B cell (primary cell): ENCODE measurements at regions not wholly inside any gene's neighbourhood (a gene's known extent, or its start where the extent isn't known, plus 50 kb on each side); places are given as distances from the start of the nearest gene placed in this dataset.

ENCODE experiments used
- ATAC-seq: fragments of 200-7000 bp; cut with Tn5 transposase; one replicate; pipeline ENCODE4 v1.10.0; 2021; ENCODE audit warnings: low read depth, mild to moderate bottlenecking, moderate number of reproducible peaks, moderate library complexity
- CTCF ChIA-PET: fragments of 350-600 bp; sonication (Branson Sonifier 250); formaldehyde crosslinking; loops from one replicate; lab custom pipeline; 2021; ENCODE audit warnings: antibody characterized with exemption, inconsistent platforms; lab: Charles Lee
- POLR2A ChIA-PET: fragments of 350-600 bp; sonication (Branson Sonifier 250); formaldehyde crosslinking; loops from one replicate; lab custom pipeline; 2021; ENCODE audit warnings: antibody characterized with exemption; lab: Charles Lee
- DNase-seq: peaks from one replicate; pipeline ENCODE4 v3.0.0; 2013
- H2AFZ ChIP-seq: 2 replicates; pipeline ENCODE4 v1.6.1; 2012; ENCODE audit warnings: mild to moderate bottlenecking, low read depth, low read length; ENCODE audit not compliant: insufficient read depth, poor library complexity, severe bottlenecking
- H3K27ac ChIP-seq, 2 donors: 1 replicate in 1 of 2; 2 replicates in 1 of 2; pipeline ENCODE4 v1.5.1; 2012 to 2013; ENCODE audit warnings: low read length in 2 of 2, mild to moderate bottlenecking in 2 of 2, moderate library complexity in 1 of 2
- H3K27me3 ChIP-seq, 4 experiments: fragments of 200-600 bp in 1 of 4; sonication (generic) in 1 of 4; replicated peaks in 1 of 4; 1 replicate in 2 of 4; 2 replicates in 2 of 4; pipeline versions ENCODE4 v1.6.1 to v1.7.0; 2013 to 2016; ENCODE audit warnings: low read length in 3 of 4, mild to moderate bottlenecking in 2 of 4, mixed read lengths in 1 of 4, moderate library complexity in 1 of 4; ENCODE audit not compliant: insufficient read depth in 4 of 4, control insufficient read depth in 3 of 4; ENCODE audit errors: control extremely low read depth in 1 of 4
- H3K36me3 ChIP-seq, 2 experiments: replicated peaks in 1 of 2; 1 replicate in 1 of 2; 2 replicates in 1 of 2; pipeline versions ENCODE4 v1.6.1 to v1.7.1; 2013; ENCODE audit warnings: low read length in 1 of 2; ENCODE audit not compliant: insufficient read depth in 2 of 2, control insufficient read depth in 1 of 2; ENCODE audit errors: control extremely low read depth in 1 of 2, extremely low read depth in 1 of 2
- H3K4me1 ChIP-seq, 2 donors: fragments of 200-600 bp in 1 of 2; sonication (generic) in 1 of 2; 1 replicate in 1 of 2; 2 replicates in 1 of 2; pipeline versions ENCODE4 v1.5.1 to v1.6.1; 2013 to 2017; ENCODE audit warnings: low read length in 2 of 2; ENCODE audit not compliant: control insufficient read depth in 2 of 2, insufficient read depth in 2 of 2
- H3K4me2 ChIP-seq: replicated peaks from 2 replicates; pipeline ENCODE3; 2012; ENCODE audit warnings: mild to moderate bottlenecking, low read depth, low read length; ENCODE audit not compliant: poor library complexity, severe bottlenecking
- H3K4me3 ChIP-seq, 5 experiments: fragments of 200-600 bp in 1 of 5; sonication (generic) in 1 of 5; 1 replicate in 3 of 5; 2 replicates in 2 of 5; pipeline versions ENCODE4 v1.5.1 to v1.7.0; 2011 to 2016; ENCODE audit warnings: low read length in 4 of 5, mild to moderate bottlenecking in 4 of 5, low read depth in 2 of 5, control low read depth in 1 of 5, moderate library complexity in 1 of 5; ENCODE audit not compliant: insufficient read depth in 1 of 5; ENCODE audit errors: control extremely low read depth in 1 of 5, extremely low read depth in 1 of 5
- H3K79me2 ChIP-seq: fragments of 200-600 bp; sonication (generic); one replicate; pipeline ENCODE4 v1.6.0; 2016; ENCODE audit warnings: low read length; ENCODE audit not compliant: control insufficient read depth, insufficient read depth
- H3K9ac ChIP-seq: fragments of 200-600 bp; sonication (generic); 2 replicates; pipeline ENCODE4 v1.6.1; 2017; ENCODE audit warnings: mild to moderate bottlenecking, low read length, moderate library complexity
- H3K9me3 ChIP-seq, 3 donors: one replicate each; pipeline versions ENCODE4 v1.6.1 to v1.7.1; 2013; ENCODE audit warnings: low read length in 2 of 3; ENCODE audit not compliant: control insufficient read depth in 2 of 3, insufficient read depth in 1 of 3; ENCODE audit errors: control extremely low read depth in 1 of 3
- H4K20me1 ChIP-seq: 2 replicates; pipeline ENCODE4 v1.6.0; 2012; ENCODE audit warnings: mild to moderate bottlenecking, low read length; ENCODE audit not compliant: insufficient read depth, control insufficient read depth, poor library complexity, severe bottlenecking
- H3K27ac Mint-ChIP-seq: one replicate; pipeline ENCODE4 v1.8.0; 2021; ENCODE audit warnings: mixed read lengths
- H3K27me3 Mint-ChIP-seq: one replicate; pipeline ENCODE4 v1.8.0; 2021; ENCODE audit warnings: mixed read lengths
- H3K4me1 Mint-ChIP-seq: one replicate; pipeline ENCODE4 v1.8.0; 2021; ENCODE audit warnings: mixed read lengths
- H3K4me3 Mint-ChIP-seq: one replicate; pipeline ENCODE4 v1.8.0; 2021; ENCODE audit warnings: mixed read lengths
- H3K9me3 Mint-ChIP-seq: one replicate; pipeline ENCODE4 v1.8.0; 2022; ENCODE audit warnings: mixed read lengths; ENCODE audit not compliant: insufficient read depth
- EZH2 ChIP-seq: IDR thresholded peaks from 2 replicates; pipeline ENCODE4 v1.6.1; 2012; ENCODE audit warnings: borderline replicate concordance, low read depth, mild to moderate bottlenecking, moderate library complexity, low read length; ENCODE audit not compliant: insufficient read depth, poor library complexity, severe bottlenecking
- WGBS: methylation state at CpG from one replicate; pipeline ENCODE4 v1.1.5; 2013; ENCODE audit warnings: missing lambda C conversion rate; ENCODE audit not compliant: insufficient coverage; 5-methylcytosine and 5-hydroxymethylcytosine counted together
- intact Hi-C: fragments of 100-400 bp; cut with micrococcal nuclease; formaldehyde crosslinking; loops from one replicate; pipeline ENCODE4 v1.10.0; 2022
- TF ChIP-seq, protein P1 (sequence below): fragments of 200-600 bp; IDR thresholded peaks from one replicate; pipeline ENCODE4 v1.8.0; 2022; ENCODE audit warnings: antibody characterized with exemption, mild to moderate bottlenecking

DNA sequence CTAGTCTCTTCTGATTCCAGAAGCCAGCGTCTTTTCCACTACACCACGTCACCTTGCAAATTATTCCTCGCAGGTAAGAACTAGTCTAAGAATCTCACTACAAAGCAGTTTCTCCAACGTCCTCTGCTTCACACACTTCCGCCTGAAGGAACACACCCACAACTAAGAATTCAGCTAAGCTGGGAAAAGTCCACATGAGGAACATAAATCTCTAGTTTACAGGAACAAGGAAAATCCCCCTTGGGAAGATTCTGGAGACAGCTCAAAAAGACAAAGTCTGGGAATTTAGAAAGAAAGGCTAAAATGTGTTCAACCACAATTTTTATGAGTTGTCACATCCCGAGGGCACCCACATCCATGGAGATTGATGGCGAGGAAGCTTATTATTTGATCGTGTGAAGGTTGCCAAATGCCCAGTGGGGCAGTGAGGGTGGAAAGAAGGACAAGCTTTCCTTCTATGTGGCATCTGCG, 780.2 kb upstream of the TBX3 start:
- CTCF ChIA-PET = no interaction called here
- no peaks in the 10 kb centered on the region for H3K27me3 ChIP-seq
- H3K36me3 ChIP-seq = no peaks in the 10 kb centered on the region
- H3K9ac ChIP-seq = no peak overlapping the region
- H4K20me1 ChIP-seq = no peaks in the 10 kb centered on the region
- WGBS = 72% methylated on average over 8 of the region's 9 CpGs
- H3K4me2 ChIP-seq = no peak overlapping the region
- H3K27ac ChIP-seq = no peak overlapping the region
- POLR2A ChIA-PET = no interaction called here
- peaks cover 0 to 3% (median 0%) of the 10 kb centered on the region in 3 donors for H3K9me3 ChIP-seq
- ATAC-seq (no peak), DNase-seq (no peak)
- peaks cover 2% of the 10 kb centered on the region for H3K9me3 Mint-ChIP-seq
- TF ChIP-seq, protein P1, sequence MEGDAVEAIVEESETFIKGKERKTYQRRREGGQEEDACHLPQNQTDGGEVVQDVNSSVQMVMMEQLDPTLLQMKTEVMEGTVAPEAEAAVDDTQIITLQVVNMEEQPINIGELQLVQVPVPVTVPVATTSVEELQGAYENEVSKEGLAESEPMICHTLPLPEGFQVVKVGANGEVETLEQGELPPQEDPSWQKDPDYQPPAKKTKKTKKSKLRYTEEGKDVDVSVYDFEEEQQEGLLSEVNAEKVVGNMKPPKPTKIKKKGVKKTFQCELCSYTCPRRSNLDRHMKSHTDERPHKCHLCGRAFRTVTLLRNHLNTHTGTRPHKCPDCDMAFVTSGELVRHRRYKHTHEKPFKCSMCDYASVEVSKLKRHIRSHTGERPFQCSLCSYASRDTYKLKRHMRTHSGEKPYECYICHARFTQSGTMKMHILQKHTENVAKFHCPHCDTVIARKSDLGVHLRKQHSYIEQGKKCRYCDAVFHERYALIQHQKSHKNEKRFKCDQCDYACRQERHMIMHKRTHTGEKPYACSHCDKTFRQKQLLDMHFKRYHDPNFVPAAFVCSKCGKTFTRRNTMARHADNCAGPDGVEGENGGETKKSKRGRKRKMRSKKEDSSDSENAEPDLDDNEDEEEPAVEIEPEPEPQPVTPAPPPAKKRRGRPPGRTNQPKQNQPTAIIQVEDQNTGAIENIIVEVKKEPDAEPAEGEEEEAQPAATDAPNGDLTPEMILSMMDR = no peak
- no peak for TF ChIP-seq EZH2
- no peaks in the 10 kb centered on the region for H3K4me1 Mint-ChIP-seq
- intact Hi-C loops = no loop called here
- no peak overlapping the region for H3K4me3 Mint-ChIP-seq
- H3K4me1 ChIP-seq = no peaks in the 10 kb centered on the region
- H3K27ac Mint-ChIP-seq = no peak overlapping the region
- H3K4me3 ChIP-seq = no peak overlapping the region
- peaks cover 10% of the 10 kb centered on the region for H3K27me3 Mint-ChIP-seq
- H3K79me2 ChIP-seq = no peaks in the 10 kb centered on the region
- H2AFZ ChIP-seq = no peak overlapping the region

DNA sequence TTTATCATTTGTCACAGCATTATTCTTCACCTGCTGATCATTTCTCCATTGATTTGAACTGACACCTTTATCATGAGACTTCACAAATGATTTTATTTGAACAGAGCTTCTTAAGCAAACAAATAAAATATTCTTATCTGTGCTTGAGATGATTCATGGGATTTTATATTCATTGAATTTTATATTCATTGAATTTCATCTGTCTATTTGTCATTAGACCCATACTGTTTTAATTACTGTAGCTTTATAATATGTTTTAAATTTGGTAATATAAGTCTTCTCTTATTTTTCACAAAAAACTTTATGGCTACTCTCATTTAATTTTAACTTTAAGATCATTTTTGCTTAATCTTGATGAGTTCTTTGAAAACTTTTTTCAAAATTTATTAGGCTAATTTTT, 777.4 kb upstream of the TBX3 start:
- intact Hi-C loops = no loop called here
- Histone ChIP-seq H3K4me3 (no peak overlapping the region), H2AFZ (no peak overlapping the region), H3K4me2 (no peak overlapping the region), H3K27me3 (no peaks in the 10 kb centered on the region), H3K9me3 (peaks cover 0 to 4% (median 0%) of the 10 kb centered on the region in 3 donors), H3K9ac (no peak overlapping the region), H3K4me1 (no peaks in the 10 kb centered on the region), H3K36me3 (no peaks in the 10 kb centered on the region), H4K20me1 (no peaks in the 10 kb centered on the region), H3K79me2 (no peaks in the 10 kb centered on the region), H3K27ac (no peak overlapping the region)
- H3K27me3 Mint-ChIP-seq = peaks cover 7% of the 10 kb centered on the region
- POLR2A ChIA-PET = no interaction called here
- H3K4me3 Mint-ChIP-seq = no peak overlapping the region
- DNase-seq (no peak), ATAC-seq (no peak)
- CTCF ChIA-PET = no interaction called here
- H3K9me3 Mint-ChIP-seq = peaks cover 2% of the 10 kb centered on the region
- H3K4me1 Mint-ChIP-seq = no peaks in the 10 kb centered on the region
- no peak for TF ChIP-seq EZH2
- TF ChIP-seq, protein P1 = no peak
- H3K27ac Mint-ChIP-seq = no peak overlapping the region
